ENCODE measurements at regions not wholly inside any gene's neighbourhood (a gene's known extent, or its start where the extent isn't known, plus 50 kb on each side); places are given as distances from the start of the nearest gene placed in this dataset.
"Not testable (repeated sequence)": the region's sequence is repeated elsewhere in the genome, so short reads cannot be mapped to it uniquely, and the experiment has no call there.

DNA sequence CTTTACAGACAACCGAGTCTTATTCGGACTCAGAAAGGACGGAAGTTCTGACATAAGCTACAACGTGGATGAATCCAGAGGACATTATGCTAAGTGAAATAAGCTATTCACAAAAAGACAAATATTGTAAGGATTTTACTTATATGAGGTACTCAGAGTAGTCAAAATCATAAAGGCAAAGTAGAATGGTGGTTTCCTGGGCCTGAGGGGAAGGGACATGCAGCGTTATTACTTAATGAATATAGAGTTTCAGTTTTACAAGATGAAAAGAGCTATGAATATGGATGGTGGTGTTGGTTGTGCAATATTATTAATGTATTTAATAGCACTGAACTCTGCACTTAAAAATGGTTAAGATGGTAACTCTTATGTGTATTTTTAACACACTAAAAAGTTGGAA, 419.1 kb upstream of the SGCG start:
- no peak for DNase-seq
- intact Hi-C loops (cut with micrococcal nuclease) = no loop called here
- ATAC-seq = no peak

DNA sequence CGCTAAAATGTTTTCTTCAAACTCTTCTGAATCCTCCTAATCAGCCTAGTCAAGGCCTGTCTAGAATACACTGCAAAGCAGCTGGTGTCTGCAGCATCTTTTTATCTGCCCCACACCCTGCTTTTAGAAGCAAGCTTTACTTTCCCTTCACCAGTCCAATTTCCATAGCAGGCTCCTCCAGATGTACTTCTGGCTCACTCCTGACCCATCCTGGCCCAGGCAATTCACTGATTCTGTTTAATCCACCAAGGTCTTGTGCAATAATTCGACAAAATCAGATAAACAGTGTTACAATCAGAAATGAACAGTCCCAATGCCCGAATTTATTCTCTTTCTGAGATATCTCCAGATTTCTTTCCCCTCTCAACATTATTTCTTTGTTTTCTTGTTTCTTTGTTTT, 415.2 kb upstream of the SGCG start:
- no peak for DNase-seq
- peak; percentile 45 for ATAC-seq
- intact Hi-C loops (cut with micrococcal nuclease) = no loop called here

DNA sequence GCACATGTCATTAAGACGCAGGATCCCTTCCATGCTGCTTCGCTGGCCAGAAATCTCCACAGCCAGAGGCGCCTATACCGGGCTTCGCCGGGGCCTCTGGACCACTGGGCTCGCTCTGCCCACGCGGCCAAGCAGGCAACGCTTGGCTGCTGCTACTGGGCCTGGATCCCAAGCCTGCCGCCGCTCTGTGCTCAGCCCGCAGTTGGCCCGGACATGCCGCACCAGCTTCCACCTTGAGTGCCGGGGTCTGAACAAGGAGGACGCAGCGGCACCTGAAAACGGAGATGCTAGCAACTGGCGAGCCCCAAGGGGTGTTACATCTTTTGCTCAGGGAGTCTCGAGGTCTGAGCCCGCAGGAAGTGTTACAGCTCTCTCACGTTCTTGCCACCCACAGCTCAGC, 409.9 kb upstream of the SGCG start:
- DNase-seq = no peak
- no peak for ATAC-seq
- intact Hi-C loops (cut with micrococcal nuclease) = no loop called here

DNA sequence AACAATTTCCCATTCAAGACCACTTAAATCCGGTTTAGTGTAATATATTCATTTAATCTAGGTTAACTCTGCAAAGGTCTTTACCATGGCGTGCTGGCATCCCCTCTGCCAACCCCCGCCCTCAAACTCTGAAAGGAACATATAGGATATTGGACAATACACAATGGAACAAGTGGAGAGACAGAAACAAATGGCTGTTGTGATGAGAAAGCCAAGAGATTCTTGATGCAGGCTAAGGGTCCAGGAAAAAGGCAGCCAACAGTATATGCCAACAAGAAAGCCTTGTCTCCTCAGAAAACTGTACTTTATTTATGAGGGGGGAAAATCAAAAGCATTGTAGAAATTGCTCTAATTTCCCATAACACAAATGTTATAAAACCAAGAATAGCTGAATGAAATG, 407.3 kb upstream of the SGCG start:
- DNase-seq (no peak), ATAC-seq (no peak)
- intact Hi-C loops (cut with micrococcal nuclease) = no loop called here

DNA sequence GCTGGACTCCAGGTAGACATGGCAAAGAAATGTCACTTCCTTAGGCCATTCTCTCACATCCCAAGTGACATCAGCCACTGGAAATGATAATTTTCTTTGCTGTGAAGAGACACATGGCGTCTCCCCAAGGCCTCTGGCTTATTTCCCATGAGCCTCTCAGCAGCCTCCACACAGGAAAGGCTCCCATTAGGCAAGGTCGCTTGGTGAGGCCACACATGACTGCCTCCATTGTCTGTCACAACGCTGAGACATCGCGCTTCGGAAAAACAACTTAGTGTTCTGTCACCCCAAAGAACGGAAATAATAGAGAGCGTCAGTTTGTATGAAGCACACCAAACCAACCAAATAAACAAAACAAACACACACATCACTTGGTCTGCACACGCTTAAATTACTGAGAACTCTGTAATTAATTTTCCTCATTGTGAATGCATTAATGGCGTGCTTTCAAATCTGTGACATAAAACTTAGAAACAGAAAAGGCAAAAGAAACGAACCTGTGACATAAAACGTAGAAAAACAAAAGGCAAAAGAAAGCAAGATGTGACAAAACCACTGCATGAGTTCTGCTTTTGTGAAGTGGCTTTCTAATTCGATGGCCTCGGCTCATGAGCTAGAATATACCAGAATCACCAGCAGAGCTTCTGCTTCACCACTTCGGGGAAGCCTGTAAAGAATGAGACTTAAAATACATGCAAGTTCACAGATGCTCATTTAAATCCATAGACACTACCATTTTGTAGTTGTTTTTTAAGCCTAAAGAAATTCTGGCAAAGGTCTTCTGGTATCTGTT, 404.2 kb upstream of the SGCG start:
- intact Hi-C loops (cut with micrococcal nuclease) = no loop called here
- ATAC-seq (no peak), DNase-seq (no peak)

DNA sequence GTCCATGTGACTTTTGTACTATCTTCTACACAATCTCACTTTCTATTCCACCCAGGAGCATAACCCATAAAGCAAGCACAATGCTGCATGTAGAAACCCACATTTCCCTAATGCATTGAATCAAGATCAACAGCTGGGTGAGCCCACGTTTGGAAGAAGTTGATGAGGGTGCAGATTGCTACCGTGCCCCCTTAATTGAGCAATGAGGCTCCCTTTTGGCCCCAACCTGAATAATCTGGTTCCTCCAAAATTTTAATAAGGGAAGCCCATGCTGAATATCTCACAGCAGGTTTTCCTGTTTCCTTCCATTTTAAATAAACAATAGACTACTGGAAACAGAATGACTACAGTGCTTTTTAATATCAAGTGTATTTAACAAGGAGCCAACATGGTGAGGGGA, 403.6 kb upstream of the SGCG start:
- no peak for DNase-seq
- no peak for ATAC-seq
- intact Hi-C loops (cut with micrococcal nuclease) = no loop called here

DNA sequence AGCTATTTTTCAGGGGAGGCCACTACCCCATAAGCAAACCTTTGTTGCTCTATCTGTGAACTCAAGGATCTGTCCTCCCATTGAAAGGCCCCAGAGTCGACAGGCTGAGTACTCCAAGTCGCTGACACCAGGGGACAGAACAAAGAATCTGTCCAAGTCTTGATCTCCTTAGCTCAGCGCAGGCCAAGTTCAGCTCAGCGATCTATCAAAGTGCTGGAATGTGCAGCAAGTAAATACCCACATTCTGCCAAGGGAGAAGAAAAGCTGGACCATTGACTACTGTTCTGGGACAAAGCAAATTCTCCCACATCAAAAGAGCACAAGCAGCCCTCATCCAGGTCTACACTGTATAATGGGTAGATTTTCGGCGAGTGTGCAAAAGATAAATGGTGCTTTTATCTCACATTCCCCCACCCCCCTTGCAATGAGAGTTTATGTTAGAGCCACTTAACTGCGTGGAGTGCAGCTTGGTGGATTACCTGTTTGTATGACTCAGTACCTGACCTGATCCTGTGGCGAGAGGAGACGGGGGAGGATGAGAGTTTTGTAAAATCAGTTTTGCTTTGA, 391.7 kb upstream of the SGCG start:
- no peak for ATAC-seq
- no peak for DNase-seq
- intact Hi-C loops (cut with micrococcal nuclease) = no loop called here

DNA sequence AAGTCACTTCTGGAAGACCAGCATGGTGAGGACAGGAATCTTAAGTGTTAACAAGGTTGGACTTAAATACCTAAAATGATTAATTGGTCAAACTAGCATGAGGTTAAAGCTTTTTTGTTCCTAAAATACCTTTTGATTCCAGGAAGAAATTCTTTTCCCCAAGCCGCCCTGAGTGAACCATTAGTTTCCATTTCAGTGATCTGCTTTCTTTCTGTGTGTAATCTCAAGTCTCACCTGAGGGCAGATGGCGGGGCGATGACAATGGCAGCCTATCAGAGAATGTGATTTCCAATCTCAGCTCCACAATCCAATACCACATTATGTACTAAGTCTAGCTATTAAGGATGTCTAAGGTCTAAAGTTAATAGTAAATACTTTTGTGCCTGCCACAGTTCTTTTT, 390.9 kb upstream of the SGCG start:
- intact Hi-C loops (cut with micrococcal nuclease) = no loop called here
- ATAC-seq (no peak), DNase-seq (no peak)

DNA sequence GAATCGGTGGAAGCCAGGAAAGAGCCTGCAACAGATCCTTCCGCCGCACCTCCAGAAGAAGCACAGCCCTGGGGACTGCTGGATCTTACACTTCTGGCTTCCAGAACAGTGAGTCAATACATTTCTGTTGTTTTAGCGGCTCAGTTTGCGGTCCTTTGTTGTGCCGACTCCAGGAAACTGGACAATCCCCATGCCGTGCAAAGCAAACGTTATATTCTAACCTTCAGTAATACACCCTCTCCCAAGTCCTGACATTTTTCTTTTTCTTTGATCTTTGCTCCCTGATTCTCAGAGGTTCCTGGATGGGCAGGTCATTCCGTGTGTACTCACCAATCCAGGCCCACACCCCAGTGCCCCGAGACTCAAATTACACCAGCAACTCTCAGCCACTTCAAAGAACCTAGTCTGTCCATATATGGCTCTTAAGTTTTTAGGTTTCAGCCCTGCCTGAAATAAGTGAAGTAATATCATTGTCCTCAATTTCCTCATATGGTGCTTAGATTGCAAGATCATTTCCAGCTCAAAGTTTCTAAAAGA, 387.1 kb upstream of the SGCG start:
- ATAC-seq = no peak
- intact Hi-C loops (cut with micrococcal nuclease) = no loop called here

DNA sequence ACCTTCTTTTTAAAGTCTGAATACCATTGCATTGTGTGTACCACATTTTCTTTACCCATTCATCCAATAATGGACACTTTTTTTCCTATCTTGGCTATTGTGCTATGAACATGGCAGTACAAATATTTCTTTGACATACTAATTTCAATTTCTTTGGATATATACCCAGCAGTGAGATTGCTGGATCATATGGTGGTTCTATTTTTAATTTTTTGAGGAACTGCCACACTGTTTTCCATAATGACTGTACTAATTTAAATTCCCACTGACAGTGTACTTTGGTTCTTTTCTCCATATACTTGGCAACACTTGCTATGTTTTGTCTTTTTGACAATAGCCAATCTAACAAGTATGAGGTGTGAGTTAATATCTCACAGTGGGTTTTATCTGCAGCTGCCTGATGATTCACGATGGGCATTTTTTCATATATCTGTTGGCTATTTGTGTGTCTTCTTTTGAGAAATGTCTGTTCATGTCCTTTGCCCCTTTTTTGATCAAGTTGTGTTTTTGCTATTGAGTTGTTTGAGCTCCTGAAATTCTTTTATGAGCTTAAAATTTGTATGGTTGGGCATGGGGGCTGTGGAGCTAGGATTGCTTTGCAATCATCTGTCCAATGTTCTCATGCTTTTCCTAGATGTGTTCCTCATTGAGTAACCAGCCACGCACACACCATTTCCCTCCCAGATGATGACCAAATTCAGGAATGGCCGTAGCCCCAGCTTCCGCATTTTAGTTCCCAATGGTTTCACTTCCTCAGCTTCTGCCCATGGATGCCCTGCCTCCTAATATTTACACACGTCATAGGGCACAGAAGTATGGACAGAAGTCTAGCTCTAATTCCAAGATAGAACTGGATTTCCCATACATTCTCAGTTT, 380.0 kb upstream of the SGCG start:
- intact Hi-C loops (cut with micrococcal nuclease) = loop anchor here (10.0 kb wide), 1 partner anchor 224 kb away; no protein-coding TSS in a partner anchor
- ATAC-seq (peak; percentile 74), DNase-seq (no peak)

More for the DNA sequence above, 387.1 kb upstream of the SGCG start:
- DNase-seq = no peak

DNA sequence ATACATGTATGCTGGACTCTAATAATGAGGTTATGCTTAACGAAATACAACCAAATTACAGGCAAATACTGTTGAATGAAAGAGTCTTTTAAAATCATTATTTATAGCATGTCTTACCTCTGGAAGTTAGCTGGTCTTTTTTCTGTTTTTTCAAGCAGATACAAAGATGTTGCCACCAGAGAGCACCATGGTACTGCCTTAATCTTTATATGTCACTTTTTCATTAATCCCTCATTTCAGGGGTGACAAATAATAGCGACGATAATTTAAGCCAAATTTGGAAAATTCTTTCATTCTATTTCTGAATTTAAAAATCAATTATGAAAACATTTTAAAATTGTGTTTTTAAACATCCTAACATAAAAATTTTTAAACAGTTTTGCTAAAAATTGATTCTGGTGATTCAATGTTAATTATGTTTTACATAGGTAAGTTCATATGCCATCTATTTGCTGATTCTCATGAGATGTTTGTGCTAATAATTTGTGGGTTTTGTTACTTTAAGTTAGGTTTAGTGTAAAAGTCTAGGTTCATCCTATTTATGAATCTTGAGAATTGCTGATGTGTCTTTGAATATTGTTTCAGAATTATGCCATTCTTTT, 379.3 kb upstream of the SGCG start:
- no peak for DNase-seq
- intact Hi-C loops (cut with micrococcal nuclease) = loop anchor here (10.0 kb wide), 1 partner anchor 223 kb away; no protein-coding TSS in a partner anchor
- no peak for ATAC-seq

DNA sequence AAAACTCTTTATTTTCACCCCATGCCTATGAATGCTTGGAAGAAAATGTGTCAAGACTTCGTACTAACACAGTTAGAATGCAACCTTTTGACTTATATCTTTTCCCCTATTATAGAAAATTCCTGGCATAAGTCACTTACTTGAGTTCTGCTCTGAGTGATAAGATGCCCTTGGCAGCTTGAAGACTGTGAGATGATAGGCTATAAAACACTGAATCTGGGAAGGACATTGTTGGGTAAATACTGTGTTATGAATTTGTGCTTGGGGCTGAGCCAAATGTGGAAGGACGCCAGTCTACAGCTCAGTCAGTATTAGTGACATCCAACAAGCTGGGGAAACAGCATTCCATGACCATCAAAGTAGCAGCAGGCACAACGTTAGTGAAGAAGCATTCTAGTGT, 368.0 kb upstream of the SGCG start:
- DNase-seq (peak; percentile 37), ATAC-seq (peak; percentile 73)
- intact Hi-C loops (cut with micrococcal nuclease) = no loop called here

DNA sequence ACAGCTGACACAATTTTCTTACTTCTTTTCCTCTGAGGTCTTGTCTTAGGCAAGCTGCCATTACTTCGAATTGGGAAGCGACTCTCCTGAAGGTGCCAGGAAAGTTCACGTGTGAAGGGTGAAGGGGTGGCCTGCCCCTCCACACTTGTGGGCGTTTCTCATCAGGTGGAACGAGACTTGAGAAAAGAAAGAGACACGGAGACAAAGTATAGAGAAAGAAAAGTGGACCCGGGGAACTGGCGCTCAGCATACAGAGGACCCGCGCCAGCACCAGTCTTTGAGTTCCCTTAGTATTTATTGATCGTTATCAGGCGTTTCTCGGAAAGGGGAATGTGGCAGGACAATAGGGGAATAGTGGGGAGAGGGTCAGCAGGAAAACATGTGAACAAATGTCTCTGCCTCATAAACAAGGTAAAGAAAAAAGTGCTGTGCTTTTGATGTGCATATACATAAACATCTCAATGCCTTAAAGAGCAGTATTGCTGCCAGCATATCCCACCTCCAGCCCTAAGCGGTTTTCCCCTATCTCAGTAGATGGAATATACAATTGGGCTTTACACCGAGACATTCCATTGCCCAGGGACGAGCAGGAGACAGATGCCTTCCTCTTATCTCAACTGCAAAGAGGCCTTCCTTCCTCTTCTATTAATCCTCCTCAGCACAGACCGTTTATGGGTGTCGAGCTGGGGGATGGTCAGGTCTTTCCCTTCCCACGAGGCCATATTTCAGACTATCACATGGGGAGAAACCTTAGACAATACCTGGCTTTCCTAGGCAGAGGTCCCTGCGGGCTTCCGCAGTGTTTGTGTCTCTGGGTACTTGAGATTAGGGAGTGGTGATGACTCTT, 367.0 kb upstream of the SGCG start:
- intact Hi-C loops (cut with micrococcal nuclease); DNase-seq; ATAC-seq: not testable (repeated sequence)

DNA sequence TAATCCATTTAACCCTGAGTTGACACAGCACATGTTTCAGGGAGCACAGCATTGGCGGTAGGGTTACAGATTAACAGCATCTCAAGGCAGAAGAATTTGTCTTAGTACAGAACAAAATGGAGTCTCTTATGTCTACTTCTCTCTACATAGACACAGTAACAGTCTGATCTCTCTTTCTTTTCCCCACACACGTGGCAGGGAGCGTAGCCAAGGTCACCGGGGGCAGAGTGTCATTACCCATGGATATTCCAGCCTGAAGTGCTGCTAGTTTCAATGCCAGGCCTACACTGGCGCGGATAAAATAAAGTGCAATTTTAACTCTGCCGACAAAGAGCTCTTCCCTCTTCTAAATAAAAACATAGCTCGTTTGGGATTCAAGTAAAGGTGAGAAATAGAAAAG, 366.3 kb upstream of the SGCG start:
- DNase-seq; intact Hi-C loops (cut with micrococcal nuclease); ATAC-seq: not testable (repeated sequence)

DNA sequence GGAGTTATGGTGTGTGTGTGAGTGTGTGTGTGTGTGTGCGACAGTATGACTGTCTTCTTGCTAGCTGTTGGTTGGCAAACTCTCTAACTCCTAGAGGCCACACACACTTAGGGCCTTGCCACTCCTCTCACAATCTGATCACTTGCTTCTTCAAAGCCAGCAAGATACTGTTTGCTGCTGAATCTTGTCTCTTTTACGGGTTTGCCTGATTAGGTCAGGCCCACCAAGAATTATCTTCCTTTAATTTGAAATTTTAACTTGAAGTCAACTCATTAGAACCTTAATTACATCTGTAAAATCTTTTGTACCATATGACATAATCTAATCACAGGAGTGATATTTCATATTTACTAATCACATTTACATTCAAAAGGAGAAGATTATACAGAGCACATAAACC, 359.2 kb upstream of the SGCG start:
- intact Hi-C loops (cut with micrococcal nuclease) = no loop called here
- ATAC-seq (no peak), DNase-seq (no peak)

DNA sequence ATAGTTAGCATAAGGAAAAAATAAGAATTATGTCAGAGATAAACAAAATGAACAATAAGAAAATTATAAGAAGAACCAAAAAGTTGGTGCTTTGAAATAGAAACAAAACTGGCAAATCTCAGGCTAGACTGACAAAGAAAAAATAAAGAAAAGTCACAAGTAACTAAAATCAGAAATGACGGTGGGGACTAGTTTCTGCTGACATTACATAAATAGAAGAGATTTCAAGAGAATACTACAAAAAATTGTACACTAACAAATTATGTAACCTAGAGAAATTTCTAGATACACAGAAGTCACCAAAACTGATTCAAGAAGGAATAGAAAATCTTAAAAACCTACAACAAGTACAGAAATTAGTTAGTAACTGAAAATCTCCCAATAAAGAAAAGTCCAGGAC, 355.6 kb upstream of the SGCG start:
- no peak for DNase-seq

DNA sequence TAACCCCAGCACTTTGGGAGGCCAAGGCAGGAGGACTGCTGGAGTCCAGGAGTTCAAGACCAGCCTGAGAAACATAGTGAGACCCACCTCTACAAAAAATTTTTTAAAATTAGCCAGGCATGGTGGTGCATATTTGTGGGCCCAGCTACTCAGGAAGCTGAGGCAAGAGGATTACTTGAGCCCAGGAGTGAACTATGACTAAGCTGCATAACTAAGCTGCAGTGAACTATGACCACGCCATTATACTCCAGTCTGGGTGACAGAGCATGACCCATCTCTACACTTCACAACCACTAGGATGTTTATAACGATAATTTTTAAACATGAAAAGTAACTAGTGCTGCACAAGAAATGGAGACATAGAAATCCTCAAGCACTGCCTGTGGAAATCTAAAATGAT, 352.7 kb upstream of the SGCG start:
- intact Hi-C loops (cut with micrococcal nuclease) = no loop called here
- ATAC-seq (no peak), DNase-seq (no peak)

More for the DNA sequence above, 355.6 kb upstream of the SGCG start:
- intact Hi-C loops (cut with micrococcal nuclease) = no loop called here
- ATAC-seq = no peak

DNA sequence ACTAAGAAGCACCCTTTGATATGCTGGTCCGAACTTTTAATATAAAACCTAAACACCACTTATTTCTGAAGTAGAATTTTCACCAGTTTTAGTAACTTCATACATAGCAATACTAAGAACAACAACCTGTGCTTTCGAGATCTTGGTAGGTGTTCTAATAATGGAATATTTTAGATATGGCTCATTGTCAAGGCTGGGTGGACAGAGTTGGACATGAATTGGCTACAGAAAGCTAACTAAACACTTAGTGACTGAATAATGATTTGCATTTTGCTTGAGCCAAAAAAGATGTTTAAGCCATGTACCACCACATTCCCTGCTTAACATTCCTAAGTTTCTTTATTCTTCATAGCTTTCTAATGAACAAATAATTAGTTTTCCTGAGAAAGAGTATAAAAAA, 344.3 kb upstream of the SGCG start:
- DNase-seq = no peak
- no peak for ATAC-seq
- intact Hi-C loops (cut with micrococcal nuclease) = no loop called here

All from left ventricle myocardium superior (tissue), 1 donor.